ENCODE measurements at regions not wholly inside any gene's neighbourhood (a gene's known extent, or its start where the extent isn't known, plus 50 kb on each side); places are given as distances from the start of the nearest gene placed in this dataset.

DNA sequence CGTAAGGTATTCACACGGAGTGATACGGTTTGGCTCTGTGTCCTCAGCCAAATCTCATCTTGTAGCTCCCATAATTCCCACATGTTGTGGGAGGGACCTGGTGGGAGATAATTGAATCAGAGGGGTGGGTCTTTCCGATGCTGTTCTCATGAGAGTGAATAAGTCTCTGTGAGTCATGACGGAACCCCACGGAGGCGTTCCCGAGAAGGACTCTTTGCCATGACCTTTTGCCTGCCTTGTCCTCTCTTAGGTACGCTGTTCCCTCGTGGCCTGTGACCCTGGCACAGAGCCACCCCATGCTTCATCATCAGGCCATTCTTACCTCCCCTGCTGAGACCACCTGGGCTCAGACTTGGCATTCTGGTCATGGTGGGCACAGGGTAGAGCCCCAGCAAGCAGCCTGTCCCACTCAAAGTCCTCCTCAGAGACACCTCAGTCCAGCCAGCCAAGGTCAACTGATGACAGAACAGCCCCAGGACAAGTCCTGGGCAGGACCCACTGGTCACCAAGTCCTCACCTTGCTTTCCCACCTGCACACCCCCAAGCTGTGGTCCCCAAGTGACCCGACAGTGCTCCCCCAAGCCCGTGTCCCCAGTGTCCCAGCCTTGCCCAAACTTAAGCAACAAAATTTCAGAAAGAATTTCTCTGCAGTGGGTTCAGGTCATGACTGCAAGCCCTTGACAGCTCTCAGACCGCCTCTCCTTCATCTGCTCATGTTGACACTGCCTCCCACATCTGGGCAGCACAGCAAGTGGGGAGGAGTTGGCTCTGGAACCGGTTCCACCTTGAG is 158.4 kb downstream of the ACTL8 start:
- no peak for DNase-seq (ENCODE audit: low read depth)
- TF ChIP-seq, protein P1, sequence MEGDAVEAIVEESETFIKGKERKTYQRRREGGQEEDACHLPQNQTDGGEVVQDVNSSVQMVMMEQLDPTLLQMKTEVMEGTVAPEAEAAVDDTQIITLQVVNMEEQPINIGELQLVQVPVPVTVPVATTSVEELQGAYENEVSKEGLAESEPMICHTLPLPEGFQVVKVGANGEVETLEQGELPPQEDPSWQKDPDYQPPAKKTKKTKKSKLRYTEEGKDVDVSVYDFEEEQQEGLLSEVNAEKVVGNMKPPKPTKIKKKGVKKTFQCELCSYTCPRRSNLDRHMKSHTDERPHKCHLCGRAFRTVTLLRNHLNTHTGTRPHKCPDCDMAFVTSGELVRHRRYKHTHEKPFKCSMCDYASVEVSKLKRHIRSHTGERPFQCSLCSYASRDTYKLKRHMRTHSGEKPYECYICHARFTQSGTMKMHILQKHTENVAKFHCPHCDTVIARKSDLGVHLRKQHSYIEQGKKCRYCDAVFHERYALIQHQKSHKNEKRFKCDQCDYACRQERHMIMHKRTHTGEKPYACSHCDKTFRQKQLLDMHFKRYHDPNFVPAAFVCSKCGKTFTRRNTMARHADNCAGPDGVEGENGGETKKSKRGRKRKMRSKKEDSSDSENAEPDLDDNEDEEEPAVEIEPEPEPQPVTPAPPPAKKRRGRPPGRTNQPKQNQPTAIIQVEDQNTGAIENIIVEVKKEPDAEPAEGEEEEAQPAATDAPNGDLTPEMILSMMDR (IDR thresholded peaks at IDR 0.05; ENCODE audit: low read length, missing control alignments) = no peak
- H3K4me3 ChIP-seq (replicated peaks; ENCODE audit: low read depth, low read length) = no peak overlapping the region

DNA sequence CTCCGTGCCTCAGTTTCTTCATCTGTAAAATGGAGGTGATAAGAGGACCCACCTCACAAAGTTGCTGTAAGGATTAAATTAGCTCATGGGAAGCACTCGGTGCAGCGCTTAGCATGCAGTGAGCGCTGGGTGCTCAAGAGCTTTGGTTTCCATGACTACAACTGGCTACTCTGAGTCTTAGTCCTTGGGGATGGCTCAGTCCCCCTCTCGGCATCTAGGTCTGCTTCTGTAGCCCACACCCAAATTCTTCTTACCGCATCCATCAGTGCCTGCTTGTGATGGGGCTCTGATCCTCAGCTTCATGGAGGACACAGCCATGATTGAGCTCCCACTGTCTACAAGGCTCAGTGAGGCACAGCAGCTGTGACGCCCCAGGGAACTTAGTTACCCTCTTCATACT is 159.0 kb downstream of the ACTL8 start:
- TF ChIP-seq, protein P1 (IDR thresholded peaks at IDR 0.05; ENCODE audit: low read length, missing control alignments) = no peak
- DNase-seq (ENCODE audit: low read depth) = no peak
- no peak overlapping the region for H3K4me3 ChIP-seq (replicated peaks; ENCODE audit: low read depth, low read length)

DNA sequence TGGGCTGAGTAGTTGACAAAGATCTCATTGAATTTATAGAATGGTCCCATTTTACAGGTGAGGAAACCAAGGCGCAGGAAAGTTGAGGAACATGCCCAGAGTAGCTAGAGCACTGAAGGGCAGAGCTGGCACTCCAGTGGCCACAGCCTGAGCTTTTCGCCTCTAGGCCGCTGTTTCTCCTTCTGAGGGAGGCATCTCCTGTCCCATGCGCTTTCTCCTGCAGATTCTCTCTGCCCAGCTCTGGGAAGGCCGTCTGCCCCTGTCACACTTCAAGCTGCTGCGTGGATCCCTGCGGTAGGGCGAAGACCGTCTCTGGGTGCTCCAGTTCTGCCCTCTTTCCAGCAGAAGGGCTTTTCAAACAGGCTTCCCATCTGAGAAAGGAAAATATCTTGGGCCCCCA is 159.9 kb downstream of the ACTL8 start:
- no peak overlapping the region for H3K4me3 ChIP-seq (replicated peaks; ENCODE audit: low read depth, low read length)
- no peak for DNase-seq (ENCODE audit: low read depth)
- TF ChIP-seq, protein P1 (IDR thresholded peaks at IDR 0.05; ENCODE audit: low read length, missing control alignments) = no peak

DNA sequence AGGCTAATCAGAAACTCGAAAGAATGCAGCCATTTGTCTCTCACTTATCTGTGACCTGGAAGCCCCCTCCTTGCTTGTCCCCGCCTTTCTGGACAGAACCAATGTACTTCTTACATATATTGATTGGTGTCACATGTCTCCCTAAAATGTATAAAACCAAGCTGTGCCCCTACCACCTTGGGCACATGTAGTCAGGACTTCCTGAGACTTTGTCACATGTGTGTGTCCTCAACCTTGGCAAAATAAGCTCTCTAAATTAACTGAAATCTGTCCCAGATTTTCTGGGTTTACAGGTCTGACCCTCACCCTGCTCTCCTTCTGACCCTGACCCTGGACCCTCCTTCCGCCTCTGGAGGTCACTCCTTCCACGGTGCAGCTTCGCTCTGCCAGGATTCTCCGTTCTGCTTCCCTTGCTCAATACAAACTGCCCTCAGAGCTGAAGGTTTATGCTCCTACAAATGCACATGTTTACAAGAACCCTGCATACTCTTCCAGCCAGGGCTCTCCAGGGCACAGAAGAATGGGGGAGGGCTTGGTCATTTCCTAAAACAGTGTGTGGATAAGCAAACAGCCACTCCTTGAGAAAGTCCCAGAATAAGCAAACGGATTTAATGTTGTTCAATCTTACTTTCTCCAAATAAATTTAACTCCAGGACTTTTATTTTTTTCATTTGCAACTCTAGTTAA is 160.5 kb downstream of the ACTL8 start:
- no peak for DNase-seq (ENCODE audit: low read depth)
- TF ChIP-seq, protein P1 (IDR thresholded peaks at IDR 0.05; ENCODE audit: low read length, missing control alignments) = no peak
- no peak overlapping the region for H3K4me3 ChIP-seq (replicated peaks; ENCODE audit: low read depth, low read length)

DNA sequence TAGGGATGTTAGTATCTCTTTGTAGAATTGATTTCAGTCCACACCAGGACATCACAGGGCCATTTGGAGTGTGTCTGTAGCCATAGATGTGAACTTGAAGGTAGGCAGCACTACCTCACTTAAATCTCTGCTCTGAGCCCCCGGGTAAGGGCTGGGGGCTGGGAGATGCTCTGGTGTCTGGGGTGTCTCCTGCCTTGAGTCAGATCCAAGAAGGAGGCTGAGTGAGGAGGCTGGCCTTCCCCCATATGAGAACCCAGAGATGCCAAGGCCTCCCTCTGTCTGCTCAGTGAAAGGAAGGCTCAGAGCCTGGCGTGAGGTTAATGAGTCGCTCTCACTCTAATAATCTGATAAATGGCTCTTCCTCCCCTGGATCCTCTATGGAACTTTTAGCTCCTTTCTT is 161.6 kb downstream of the ACTL8 start:
- no peak for DNase-seq (ENCODE audit: low read depth)
- TF ChIP-seq, protein P1 (IDR thresholded peaks at IDR 0.05; ENCODE audit: low read length, missing control alignments) = no peak
- no peak overlapping the region for H3K4me3 ChIP-seq (replicated peaks; ENCODE audit: low read depth, low read length)

DNA sequence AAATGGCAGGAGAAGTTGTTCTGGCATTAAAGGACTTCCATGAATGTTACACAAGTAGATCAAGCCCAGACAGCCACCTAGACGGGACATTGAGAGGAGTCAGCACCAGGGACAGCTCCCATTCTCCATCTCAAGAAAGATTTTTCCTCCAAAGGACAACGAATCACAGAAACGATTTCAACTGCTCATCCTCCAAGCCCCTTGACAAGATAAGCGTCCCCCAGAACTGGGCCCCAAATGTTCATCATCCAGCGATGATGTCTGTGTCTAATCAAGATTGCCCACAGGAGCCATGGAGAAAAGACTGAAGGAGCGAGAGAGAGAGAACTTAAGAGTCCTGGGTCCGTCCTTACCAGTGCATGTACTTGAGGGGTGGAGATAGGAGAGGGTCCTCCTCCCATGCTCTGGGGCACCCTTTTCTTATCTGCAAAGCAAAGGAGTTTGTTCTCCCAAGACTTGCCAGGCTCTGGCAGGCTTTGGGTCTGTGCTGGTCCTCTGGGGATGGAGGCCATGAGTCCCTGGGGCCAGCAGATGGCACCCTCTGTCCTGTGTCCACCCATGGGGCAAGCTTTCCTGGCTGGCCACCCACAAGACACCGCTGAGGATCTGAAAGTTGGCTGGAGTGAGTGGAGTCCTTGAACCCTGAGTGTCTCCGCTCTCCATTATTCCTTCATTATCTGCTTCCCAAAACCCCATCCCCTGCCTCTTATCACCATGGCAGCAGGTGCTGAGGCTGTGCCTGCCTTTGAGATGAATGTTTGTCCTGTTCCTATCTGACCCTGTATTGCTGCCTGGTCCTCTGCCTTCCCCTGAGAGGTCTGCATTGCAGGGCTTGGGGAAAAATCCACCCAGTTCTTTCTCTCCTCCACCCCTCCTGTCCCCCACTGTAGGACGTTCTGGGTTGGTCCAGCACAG is 164.6 kb downstream of the ACTL8 start:
- TF ChIP-seq, protein P1 (IDR thresholded peaks at IDR 0.05; ENCODE audit: low read length, missing control alignments) = no peak
- peak; percentile 68 for DNase-seq (ENCODE audit: low read depth)

More for the DNA sequence above, 164.6 kb downstream of the ACTL8 start:
- no peak overlapping the region for H3K4me3 ChIP-seq (replicated peaks; ENCODE audit: low read depth, low read length)

All from fibroblast of pulmonary artery (primary cell).